HL-60 (cell line): ENCODE measurements at regions not wholly inside any gene's neighbourhood (a gene's known extent, or its start where the extent isn't known, plus 50 kb on each side); places are given as distances from the start of the nearest gene placed in this dataset.

Experiments
- CTCF ChIP-seq: IDR thresholded peaks from one replicate; pipeline ENCODE4 v1.5.1; 2011; ENCODE audit warnings: low read length, control low read depth, inconsistent platforms; ENCODE audit not compliant: insufficient read depth
- GABPA ChIP-seq: IDR thresholded peaks from 2 replicates; pipeline ENCODE4 v1.6.1; 2012; ENCODE audit warnings: low read depth
- POLR2AphosphoS5 ChIP-seq: IDR thresholded peaks from 2 replicates; pipeline ENCODE4 v1.6.1; 2012; ENCODE audit warnings: low read depth
- REST ChIP-seq: IDR thresholded peaks from 2 replicates; pipeline ENCODE4 v1.6.1; 2012; ENCODE audit warnings: low read depth; ENCODE audit not compliant: insufficient replicate concordance
- SPI1 ChIP-seq: IDR thresholded peaks from 2 replicates; pipeline ENCODE4 v1.6.1; 2012; ENCODE audit warnings: low read depth, mild to moderate bottlenecking, borderline replicate concordance

DNA sequence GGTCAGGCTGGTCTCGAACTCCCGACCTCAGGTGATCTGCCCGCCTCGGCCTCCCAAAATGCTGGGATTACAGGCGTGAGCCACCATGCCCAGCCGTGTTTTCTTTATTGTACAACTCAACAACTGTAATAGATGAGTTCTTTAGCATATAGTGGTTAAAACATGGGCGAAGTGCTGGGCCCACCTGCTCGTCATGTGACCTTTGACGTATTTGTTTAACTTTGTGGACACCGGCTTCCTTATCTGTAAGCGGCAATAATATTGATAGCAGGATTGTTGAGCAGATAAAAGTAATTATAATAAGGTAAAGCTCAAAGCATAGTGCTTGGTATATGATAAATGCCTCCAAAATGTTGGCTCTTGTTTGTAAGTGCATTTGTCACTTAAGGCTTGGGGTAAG, 460.3 kb downstream of the KLF12 start:
- TF ChIP-seq CTCF (no peak), POLR2AphosphoS5 (no peak), REST (no peak), SPI1 (no peak), GABPA (no peak)
